ENCODE measurements at regions not wholly inside any gene's neighbourhood (a gene's known extent, or its start where the extent isn't known, plus 50 kb on each side); places are given as distances from the start of the nearest gene placed in this dataset.

DNA sequence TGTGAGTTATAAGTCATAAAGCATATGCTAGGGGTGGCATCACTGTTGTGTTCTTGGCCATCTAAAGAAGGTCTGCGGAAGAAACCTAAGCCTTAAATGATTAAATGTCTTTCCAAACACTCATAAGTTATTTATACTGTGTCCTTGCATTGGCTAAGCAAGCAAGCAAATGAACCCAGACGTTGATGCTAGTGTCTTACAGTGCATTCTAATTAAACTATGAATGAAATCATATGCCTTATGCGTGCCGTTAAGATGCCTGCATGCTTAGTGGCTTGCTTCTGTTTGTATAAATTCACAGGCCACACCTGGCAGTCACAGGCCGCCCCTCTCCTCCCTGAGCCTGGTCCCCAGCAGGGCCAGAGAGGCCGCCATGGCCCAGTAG, 49.9 kb downstream of the RIN2 start:
- DNase-seq, result no peak

DNA sequence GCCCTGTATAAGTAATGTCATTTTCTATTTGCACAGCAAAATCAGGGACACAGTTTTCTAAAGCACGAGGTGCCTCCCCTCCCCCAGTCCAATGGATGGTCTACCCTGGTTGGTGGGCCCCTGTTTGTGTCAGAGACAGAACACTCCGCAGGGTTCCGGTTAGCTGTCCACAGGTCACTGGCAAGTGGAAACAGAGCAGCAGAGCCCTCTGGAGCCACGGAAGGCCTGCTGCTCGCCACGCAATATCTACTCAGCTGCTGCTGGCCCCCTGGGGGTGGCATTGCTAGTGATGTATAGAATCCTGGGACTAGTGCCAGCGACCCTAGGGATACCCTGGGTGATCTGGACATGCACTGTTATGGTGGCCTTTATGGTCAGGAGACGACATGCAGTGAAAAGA, 50.4 kb downstream of the RIN2 start:
- DNase-seq, result no peak

DNA sequence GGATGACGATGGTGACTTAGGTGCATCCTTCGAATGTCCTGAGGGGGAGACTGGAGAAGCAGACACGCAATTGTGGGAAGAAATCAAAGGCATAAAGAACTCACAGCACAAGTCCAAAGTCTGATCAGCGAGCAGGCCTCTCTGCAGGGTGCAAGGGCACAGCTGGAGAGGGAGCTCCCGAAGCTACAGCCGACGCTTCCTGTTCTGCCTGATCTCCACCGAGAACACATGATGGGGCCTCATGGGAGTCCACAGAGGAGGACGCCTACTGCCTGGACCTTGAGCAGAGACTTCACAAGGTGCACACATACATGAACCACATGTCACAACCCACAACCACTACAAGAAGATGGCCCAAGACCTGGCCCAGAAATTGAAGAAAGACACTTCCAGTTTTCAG, 51.4 kb downstream of the RIN2 start:
- no peak for DNase-seq

DNA sequence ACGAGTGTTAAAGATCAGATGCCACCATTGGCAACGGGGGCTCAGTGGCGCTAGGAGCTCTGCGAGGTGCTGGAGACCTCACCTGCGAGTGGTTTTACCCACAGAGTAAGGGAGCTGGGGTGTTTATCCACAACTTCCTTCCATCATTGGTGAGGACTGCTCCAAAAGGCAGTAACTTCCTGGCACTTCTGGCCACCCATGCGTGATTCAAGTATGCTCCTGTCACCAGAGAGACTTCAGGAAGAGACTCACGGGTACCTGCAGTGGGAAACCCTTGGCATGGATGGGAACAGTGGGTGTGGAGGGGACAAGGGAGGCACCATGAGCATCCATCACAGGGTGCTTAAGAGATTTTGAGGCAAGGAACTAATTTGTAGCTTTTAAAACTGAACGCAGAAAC, 53.2 kb downstream of the RIN2 start:
- no peak for DNase-seq

DNA sequence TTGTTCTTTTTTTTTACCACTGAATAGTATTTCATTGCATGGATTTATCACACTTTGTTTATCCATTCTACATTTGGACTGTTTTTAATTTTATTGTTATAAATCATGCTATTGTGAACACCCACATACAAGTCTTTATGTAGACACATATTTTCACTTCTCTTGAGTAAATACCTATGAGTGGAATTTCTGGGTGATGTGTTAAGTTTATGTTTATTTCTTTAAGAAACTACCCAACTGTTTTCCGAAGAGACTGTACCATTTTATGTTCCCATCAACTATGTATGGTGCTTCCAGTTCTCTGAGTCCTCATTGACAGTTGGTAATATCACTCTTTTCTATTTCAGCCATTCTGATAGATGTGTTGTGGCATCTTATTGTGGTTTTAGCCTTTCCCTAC, 54.0 kb downstream of the RIN2 start:
- no peak for DNase-seq

DNA sequence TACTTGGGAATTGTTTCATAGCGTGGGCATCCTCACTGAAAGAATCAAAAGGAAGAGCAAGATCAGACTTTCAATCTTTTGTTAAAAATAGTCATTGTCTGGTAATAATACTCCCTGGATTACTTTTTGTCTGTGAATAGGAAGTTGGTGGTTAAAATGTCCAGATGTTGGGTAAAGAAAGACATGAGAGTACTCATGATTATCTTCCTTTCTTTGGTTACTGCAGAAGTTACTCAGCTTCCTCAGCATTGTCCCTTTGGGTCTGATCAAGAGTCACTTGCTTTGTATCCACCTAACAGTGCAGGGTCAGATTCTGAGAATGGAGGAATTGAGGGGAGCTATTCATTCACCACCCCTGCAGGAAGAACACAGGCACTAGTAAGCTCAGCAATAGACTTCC, 54.6 kb downstream of the RIN2 start:
- no peak for DNase-seq

DNA sequence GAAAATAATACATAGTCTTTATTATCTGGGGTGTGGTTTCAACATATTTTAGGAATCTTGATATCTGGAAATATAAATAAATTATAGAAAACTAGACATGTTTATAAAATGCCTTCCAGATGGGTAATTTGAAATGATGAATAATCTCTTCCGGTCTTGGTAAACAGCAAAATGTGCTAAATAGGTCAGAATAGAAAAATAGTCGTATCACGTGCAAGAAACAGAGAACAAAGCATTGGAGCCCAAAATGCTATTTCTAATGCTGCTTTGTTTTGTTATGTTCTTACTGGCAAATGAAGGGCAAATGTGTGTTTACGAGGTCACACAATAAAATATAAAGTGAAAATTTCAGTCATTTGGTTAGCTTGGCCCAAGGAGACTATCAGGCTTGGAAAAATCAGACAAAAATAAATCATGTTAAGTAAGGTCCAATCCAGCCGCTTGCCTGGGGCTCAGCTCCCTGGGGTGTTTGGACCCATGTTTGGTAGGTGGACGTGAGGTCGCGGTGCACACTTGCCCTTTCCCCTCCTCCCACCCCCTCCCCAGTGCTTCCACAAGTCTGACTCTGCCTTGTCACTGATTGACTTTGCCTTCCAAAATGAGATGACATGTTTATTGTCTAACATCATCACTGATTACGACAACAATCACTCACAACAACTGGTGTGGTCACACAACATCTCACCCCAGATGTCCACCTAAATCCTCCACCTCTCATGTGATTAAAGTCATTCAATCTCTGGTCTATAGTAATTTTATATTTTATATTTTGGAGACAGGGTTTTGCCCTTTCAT, 56.0 kb downstream of the RIN2 start:
- DNase-seq, result no peak

DNA sequence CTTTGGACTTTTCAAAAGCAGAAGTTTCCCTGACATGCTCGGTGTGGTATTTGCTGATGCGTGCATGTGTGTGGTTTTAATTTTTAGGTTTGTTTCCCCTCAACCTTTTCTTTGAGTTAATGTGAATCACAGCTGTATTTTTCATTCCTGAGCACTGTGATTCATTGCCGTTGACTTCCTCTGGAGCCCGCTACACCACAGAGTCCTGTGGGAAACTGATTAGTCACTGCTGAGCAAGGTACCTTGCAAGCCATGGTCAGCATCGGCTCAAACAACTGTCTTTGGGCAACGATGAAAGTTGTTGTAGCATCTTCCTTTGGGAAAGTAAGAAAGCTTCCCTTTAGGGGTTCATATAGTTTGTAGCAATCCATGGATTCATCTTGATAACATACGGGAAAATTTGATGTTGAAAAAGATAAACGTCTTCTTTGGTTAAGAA, 57.5 kb downstream of the RIN2 start:
- peak; percentile 84 for DNase-seq

DNA sequence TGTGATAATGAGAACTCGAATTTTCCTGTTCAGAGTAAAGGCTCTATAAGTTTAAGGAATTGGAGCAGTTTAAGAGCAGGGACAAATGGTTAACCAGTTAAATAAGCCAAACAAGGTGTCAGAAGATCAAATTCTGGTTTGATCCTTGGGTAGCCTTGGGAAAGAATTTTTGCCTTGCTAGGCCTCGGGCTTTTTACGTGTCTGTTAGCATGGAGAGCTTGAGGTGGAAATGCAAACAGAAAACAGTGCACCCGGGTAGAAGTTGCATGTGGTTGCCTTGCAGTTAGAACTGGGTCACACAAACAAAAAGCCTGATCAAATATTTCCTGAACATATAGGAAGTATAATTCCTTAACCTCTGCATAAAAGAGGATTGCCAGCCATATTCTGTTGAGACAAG, 58.3 kb downstream of the RIN2 start:
- DNase-seq, result no peak

DNA sequence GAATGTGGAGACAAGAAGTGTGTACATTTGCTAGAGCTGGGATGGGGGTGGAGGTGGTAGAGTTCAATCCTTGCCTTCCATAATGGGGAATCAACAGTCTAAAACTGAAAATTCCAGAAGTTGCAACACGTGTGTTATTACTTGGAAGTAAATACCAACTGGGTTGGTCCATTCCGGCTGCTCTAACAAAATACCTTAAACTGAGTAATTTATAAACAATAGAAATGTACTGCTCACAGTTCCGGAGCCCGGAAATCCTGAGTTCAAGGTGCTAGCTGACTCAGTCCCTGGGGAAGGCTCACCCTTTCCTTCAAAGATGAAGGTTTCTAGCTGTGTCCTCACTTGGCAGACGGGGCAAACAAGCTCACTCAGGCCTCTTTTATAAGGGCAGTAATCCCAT, 59.0 kb downstream of the RIN2 start:
- no peak for DNase-seq

DNA sequence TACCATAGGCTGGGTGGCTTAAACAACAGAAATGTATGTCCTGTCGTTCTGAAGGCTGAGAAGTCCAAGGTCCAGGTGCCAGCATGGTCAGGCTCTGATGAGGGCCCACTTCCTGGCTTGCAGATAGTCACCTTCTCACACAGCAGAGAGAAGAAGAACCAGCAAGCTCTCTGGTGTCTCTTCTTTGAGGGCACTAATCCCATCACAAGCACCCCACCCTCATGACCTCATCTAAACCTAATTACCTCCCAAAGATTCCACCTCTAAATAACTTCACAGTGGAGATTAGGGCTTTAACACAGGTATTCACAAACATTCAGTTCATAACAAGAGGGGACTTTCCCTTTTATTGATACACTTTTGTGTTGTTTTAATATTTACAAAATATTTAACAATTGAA, 61.1 kb downstream of the RIN2 start:
- no peak for DNase-seq

DNA sequence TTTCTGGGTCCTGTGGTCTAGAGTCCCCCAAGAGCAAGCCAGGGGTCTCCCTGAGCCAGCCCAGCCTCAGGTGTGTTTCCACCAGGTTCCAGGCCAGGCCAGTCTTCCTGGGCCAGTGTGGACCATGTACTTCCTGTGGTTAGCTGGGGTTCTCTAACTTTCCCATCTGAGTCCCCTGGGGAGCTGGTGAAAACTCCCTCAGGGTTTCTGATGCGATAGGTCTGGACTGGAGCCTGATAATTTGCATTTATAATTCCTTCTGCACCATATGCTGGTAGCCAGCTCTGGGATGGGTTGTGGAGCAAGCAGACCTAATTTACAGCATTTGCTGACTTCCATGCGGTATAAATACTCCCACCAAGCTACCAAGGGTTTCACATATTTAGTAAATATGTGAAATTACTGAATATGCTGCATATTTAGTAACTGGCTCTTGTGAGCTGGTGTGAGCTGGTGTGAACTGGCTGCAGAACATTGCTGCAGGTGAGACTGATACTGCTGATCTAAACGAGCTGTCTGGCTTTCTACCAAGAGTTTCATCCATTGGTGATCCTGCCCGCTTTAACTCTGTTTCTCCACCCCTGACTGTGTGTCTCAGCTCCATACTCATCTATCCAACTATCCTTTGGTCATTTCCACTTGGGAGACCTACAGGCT, 62.6 kb downstream of the RIN2 start:
- DNase-seq, result no peak

DNA sequence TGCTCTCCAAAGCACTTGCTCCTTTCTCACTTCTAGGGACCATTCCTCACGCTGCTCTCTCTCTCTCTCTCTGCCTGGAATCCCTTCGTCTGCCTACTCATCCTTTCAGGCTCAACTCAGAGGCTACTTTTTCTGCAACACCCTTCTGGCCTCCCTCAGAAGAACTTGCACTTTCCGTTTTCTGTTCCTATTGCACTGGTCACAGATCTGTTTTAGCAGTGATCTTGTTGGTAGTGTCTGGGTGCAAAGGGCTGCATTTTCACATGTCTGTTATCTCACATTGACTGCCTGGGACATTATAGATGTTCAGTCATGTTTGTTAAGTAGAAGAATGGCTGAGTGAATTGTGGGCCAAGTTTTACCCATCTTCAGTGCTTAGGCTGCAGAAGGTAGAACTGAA, 63.5 kb downstream of the RIN2 start:
- DNase-seq, result no peak

DNA sequence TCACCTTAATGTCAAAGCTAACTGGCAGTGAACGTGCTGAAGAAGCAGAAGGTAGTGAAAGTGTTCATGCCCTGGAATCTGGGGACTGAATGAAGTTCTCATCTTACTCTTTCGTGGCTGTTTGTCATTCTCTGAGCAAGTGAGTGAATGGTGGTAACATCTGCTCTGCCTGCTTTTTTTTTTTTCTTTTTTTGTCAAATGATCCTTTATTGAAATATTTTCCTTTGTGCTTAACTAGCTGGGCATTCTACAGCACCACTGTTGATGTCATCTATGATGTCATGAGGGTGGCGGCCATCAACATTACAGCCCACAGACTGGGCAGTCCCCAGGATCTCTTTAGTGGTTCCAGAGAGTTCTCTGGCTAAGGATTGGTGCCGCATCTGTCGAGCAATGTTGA, 65.2 kb downstream of the RIN2 start:
- DNase-seq, result no peak

DNA sequence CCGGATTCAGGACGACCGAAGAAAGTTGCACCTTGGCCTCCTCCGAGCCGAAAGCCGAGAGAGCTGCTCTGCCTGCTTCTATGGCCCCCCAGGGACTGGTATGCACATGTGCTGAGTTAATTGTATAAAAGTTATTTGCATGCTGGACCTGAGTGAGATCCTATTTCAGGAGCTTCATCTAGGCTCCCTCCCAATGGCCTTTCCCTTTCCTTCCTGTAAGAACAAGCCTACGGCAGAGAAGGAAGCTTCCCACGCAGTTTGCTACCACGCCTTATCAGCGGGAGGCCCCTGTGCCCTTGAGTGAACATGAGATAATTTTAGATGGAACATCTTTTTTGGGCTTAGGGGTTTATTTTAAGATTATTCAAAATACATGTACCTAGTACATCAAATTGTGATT, 65.9 kb downstream of the RIN2 start:
- DNase-seq, result no peak

DNA sequence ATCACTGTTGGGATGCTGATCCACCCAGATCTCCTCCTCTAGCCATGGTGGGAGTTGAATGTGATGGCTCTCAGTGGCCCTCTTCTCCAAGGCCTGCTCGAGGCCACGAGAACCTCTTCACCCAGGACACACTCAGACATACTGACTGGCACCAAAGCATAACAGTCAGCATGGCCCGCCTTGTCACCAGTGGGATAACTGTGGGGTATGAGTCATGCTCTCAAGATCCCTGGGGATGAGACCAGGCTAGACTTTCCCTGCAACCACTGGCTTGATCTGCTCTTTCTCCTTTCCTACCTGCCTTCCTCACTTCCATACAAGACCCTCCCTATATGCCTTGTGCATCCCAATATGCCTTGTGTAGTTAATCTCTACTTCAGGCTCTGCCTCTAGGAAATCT, 66.8 kb downstream of the RIN2 start:
- no peak for DNase-seq

DNA sequence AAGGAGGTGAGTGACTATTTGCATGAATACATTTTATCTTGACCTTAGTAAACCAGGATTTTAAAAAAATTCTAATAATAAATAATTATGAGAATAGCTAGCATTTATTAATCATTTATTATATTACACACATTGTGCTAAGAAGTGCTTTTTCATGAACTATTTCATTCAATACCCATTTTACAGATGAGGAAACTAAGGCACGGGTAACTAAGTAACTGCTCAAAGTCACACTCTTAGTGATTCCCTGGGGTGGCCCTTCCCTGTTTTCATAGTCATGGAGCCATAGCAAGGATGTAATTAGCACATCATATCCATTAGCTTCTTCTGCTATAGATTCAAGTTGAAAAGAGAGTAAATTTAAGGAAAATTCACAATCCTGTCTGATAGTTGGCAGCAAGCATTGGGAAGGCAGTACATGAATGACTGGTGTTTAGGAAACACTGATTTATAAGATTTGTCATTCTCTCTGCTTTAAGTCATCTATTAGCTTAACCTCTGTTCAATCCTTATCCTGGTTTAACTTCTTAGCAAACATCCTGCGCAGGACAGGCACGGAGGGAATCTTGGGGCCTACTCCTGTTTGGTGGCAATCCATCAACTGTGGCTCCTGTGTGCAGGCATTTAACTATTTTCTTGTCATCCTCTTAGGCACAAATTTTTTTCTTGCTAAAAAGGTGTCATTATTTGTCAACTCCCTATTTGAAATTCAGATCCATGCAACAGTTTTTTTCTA, 68.3 kb downstream of the RIN2 start:
- no peak for DNase-seq

DNA sequence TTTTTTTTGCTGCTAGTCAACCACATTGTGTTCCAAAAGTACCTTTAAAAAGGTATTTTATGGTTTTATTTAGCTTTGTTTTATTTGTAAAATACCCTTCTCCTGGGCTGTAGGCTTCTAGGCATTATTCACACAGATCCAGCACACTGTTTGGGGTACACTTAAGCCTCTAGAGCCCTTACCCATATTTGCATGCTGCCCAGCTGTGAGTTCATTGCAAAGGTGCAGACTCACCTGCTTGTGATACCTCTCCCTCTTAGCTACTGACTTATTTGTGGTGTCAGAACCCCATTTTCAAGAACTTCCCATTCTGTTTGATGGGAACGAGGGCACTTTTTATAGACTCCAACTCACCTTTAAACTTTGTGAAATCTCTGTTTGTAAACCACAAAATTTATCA, 69.8 kb downstream of the RIN2 start:
- no peak for DNase-seq

DNA sequence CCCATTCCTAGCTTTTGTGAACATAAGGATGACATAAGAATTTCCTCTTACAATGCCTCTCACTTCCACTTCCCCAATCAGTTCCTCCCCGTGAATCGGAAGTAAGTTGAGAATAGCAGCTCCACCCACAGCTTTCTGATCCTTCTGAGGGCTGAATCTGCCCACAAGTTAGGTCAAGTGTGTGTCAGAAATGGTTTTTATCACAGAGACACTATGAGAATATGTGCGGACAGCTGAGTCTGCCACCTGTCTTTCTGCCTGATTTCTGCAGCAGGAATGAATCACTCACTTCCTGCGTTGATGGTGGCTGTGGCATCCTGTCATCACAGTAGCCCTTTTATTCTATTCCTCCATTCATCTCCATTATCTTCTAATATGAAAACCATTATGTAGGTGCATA, 70.2 kb downstream of the RIN2 start:
- DNase-seq, result peak; percentile 41

DNA sequence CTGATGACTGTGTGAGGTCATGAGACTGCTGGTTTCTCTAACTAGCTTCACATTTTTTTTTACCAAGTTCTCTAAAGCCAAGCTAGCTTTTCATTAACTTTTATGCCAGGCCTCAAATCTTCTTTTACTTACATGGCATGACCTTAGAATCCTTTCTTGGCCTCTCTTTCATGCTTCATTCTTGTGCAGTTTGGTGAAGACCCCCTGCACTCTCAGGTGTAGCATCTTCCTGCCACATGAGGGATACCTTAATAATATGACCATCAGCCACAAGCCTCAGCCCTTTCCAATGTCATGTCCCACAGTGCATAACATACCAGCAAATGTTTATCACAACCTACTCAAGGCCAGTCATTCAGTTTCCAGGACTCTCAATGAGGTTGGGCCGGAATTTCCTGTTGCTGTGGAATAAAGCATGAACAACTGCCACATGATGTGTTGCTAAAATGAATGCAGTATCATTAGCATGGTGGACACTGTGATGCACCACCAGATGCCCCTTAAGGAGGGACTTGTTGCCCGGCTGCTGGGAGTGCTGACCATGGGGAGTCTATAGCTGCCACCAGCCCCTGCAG, 72.2 kb downstream of the RIN2 start:
- DNase-seq, result no peak

DNA sequence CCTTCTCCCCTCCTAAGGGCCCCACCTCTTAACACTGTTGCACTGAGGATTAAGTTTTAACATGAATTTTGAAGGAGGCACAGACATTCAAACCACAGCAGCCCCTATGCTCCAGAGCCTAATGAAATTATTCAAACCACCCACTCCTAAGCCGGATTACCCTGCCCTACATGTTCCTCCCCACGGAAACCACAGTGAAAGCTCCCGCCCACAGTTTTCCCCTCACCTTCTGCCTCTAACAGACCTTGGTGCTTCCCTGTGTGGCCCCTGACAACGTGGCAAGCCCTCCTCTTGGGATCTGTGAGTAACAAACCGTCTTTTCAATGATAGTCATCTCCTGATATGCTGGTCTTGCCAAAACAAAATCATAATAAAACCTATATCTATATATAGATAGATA, 74.8 kb downstream of the RIN2 start:
- DNase-seq, result no peak

DNA sequence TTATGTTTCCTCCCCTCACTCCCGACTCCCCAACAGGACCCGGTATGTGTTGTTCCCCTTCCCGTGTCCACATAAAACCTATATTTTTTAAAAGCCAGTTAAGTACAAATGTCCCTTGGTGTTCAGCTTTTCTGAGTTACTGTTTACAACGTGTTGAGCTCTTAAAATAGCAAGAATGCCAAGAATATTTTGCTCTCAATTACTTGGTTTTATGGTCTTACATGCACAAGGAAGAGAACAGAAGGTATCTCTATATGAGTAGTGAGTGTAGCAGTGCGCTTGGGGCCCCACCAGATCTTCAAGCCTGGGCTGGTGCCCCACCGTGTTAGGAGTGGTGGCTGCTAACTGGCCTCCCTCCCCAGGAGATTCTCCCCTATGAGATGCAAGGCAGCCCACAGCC, 75.3 kb downstream of the RIN2 start:
- no peak for DNase-seq

DNA sequence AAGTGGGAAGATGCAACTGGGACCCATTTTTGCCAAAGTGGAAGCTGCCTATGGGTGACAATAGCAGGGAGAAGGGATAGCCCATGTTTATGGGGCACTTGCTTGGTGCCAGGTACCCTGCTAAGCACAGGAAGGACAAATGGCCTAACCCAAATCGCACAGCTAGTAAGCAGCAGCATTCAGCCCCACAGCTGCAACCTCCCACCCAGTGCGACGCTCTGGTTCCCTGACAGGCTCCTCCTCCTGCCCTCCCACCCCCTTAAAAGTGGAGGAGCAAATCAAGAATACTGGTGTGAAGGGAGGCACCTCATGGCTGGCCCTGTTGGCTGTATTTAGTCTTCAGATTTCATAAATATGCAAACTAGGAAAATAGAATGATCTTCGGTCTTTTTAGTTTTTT, 76.2 kb downstream of the RIN2 start:
- DNase-seq, result no peak

DNA sequence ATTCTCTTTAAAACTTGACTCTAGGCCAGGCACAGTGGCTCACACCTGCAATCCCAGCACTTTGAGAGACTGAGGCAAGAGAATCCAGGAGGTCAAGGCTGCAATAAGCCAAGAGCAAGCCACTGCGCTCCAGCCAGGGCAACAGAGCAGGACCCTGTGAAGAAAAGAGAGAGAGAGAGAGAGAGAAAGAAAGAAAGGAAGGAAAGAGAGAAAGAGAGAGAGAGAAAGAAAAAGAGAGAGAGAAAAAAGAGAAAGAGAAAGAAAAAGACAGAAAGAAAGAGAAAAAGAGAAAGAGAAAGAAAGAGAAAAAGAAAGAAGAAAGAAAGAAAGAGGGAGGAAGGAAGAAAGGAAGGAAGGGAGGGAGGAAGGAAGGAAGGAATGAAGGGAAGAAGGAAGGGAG, 76.7 kb downstream of the RIN2 start:
- DNase-seq, result no peak
